NAMALWA (cell line): ENCODE measurements at regions not wholly inside any gene's neighbourhood (a gene's known extent, or its start where the extent isn't known, plus 50 kb on each side); places are given as distances from the start of the nearest gene placed in this dataset.
"Not testable (repeated sequence)": the region's sequence is repeated elsewhere in the genome, so short reads cannot be mapped to it uniquely, and the experiment has no call there.

Experiments used
- DNase-seq: peaks from one replicate; pipeline ENCODE4 v3.0.0-alpha.2; 2015; ENCODE audit warnings: low spot score

GRCh38 chr11:7143908-7144307 lies 55.1 kb downstream of the RBMXL2 start:
- peak; percentile 54 for DNase-seq

- DNase-seq, result not testable (repeated sequence)
Measured at GRCh38 chr11:7150104-7150503, 61.3 kb downstream of the RBMXL2 start.

- DNase-seq, result no peak
Measured at GRCh38 chr11:7154881-7155361, 66.1 kb downstream of the RBMXL2 start.

GRCh38 chr11:7160814-7161489 lies 72.2 kb downstream of the RBMXL2 start:
- no peak for DNase-seq

DNA sequence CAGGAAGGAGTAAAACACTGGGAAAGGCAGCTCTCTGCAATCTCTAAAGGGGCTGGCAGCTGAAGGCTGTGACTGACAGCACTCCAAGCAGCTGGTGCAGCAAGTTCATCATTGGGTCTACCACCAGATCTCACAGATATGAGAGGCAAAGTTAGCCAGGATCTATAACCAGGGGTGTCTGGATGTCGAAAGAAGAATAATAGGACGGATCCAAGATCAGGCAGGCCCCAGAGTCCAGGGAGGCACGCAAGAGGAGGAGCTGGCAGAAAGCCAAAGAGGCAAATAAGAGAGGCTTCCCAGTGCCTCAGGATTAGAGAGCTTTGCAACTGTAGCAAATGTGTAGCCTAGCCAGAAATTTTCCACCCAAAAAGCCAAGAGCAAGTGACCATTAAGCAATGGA lies 77.1 kb downstream of the RBMXL2 start:
- no peak for DNase-seq

GRCh38 chr11:7167976-7168740 lies 79.4 kb downstream of the RBMXL2 start:
- peak; percentile 13 for DNase-seq

DNA sequence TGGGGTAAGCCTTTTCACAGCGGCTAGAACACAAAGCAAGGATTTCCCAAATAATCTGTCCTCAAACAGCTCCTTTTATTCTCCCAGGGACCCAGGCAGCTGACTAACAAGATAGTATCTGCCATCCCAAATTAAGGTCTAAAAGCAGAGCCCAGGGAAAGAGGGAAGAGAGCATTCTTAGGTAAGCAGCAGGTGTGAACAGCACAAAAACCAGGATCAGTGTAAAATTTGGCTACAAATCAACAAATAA lies 79.9 kb downstream of the RBMXL2 start:
- no peak for DNase-seq

GRCh38 chr11:7170431-7170830 lies 81.3 kb upstream of the SYT9 start:
- no peak for DNase-seq

GRCh38 chr11:7175007-7175406 lies 76.7 kb upstream of the SYT9 start:
- DNase-seq, result no peak

DNA sequence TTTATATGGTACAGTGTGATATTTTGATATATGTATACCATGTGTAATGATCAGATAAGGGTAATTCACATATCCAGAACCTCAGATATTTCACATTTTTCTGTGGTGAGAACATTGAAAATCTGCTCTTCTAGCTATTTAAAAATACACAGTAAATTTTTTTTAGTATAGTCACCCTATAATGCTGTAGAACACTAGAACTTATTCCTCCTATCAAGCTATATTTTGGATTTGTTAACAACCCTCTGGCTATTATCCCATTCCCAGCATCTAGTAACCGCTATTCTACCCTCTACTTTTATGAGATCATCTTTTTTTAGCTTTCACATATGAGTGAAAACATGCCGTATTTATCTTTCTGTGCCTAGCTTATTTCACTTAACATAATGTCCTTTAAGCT lies 65.5 kb upstream of the SYT9 start:
- DNase-seq, result no peak

GRCh38 chr11:7186676-7187075 lies 65.0 kb upstream of the SYT9 start:
- DNase-seq, result no peak

DNA sequence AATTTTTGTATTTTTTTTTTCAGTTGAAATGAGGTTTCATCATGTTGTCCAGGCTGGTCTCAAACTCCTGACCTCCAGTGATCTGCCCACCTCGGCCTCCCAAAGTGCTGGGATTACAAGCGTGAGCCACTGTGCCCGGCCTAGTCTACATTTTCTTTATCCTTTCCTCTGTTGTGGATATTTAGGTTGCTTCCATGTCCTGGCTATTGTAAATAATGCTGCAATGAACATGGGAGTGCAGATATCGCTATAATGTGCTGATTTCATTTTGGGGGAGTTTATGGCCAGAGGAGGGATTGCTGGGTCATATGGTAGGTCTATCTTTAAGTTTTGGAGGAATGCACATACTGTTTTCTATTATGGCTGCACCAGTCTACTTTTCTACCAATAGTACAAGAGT lies 58.9 kb upstream of the SYT9 start:
- DNase-seq, result not testable (repeated sequence)

GRCh38 chr11:7196396-7197146 lies 55.1 kb upstream of the SYT9 start:
- no peak for DNase-seq

DNA sequence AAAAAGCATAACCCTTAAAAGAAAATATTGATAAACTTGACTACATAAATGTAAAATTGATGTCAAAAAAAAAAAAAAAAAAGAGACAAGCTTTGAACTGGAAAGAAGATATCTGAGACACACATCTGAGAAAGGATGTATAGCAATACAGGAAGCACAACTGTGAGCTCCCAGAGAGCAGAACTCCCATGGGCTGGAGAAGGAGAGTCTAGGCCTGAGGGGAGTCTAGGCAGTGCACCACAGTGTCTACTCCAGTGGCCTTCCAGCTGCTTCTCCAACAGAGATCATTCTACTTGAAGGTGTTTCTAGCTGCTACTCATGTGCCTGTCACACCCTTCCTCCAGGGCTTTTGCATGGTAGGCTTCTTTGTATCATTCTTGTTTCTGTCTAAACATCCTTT lies 54.2 kb upstream of the SYT9 start:
- DNase-seq, result no peak
